Gastroesophageal sphincter (tissue), 4 donors: ENCODE measurements at regions not wholly inside any gene's neighbourhood (a gene's known extent, or its start where the extent isn't known, plus 50 kb on each side); places are given as distances from the start of the nearest gene placed in this dataset.
"Not testable (repeated sequence)": the region's sequence is repeated elsewhere in the genome, so short reads cannot be mapped to it uniquely, and the experiment has no call there.

Source experiments
- ATAC-seq: fragments of 150-250 bp; one replicate; pipeline ENCODE4 v1.9.1; 2016; ENCODE audit warnings: mild to moderate bottlenecking, moderate library complexity
- H3K27ac ChIP-seq, 4 donors: fragments of 200-600 bp; sonication (generic) in 3 of 4; 1 replicate in 3 of 4; 2 replicates in 1 of 4; pipeline ENCODE4 v1.5.1; 2016 to 2019
- H3K27me3 ChIP-seq: fragments of 200-600 bp; sonication (generic); one replicate; pipeline ENCODE4 v1.5.1; 2019
- H3K36me3 ChIP-seq, 2 donors: fragments of 200-600 bp; sonication (generic); one replicate each; pipeline ENCODE4 v1.5.1; 2019; ENCODE audit warnings: control low read depth in 1 of 2
- H3K4me1 ChIP-seq, 3 donors: fragments of 200-600 bp; sonication (generic); 1 replicate in 2 of 3; 2 replicates in 1 of 3; pipeline ENCODE4 v1.5.1; 2016 to 2019; ENCODE audit warnings: control low read depth in 2 of 3
- H3K4me3 ChIP-seq, 2 donors: fragments of 200-600 bp; sonication (generic); one replicate each; pipeline ENCODE4 v1.5.1; 2019; ENCODE audit warnings: mild to moderate bottlenecking in 1 of 2, moderate library complexity in 1 of 2
- H3K9me3 ChIP-seq, 3 donors: fragments of 200-600 bp; sonication (generic); one replicate each; pipeline ENCODE4 v1.5.1; 2017 to 2019; ENCODE audit warnings: control low read depth in 2 of 3
- EP300 ChIP-seq: sonication (generic); formaldehyde crosslinking; IDR thresholded peaks from one replicate; pipeline ENCODE4 v1.6.1; 2017; ENCODE audit warnings: antibody characterized with exemption, mild to moderate bottlenecking
- POLR2A ChIP-seq, 2 donors: fragments of 450-650 bp; IDR thresholded peaks; one replicate each; pipeline ENCODE4 v1.6.1; 2017; ENCODE audit warnings: antibody characterized with exemption in 2 of 2, mild to moderate bottlenecking in 2 of 2, moderate library complexity in 1 of 2
- POLR2AphosphoS5 ChIP-seq: sonication (generic); formaldehyde crosslinking; IDR thresholded peaks from one replicate; pipeline ENCODE4 v1.6.1; 2017; ENCODE audit warnings: antibody characterized with exemption
- WGBS, 2 donors: methylation state at CpG; one replicate each; pipeline ENCODE4 v1.1.5; 2018; ENCODE audit warnings: low coverage in 1 of 2; 5-methylcytosine and 5-hydroxymethylcytosine counted together
- TF ChIP-seq, protein P1 (sequence below), 4 experiments: fragments of 200-600 bp in 2 of 4; fragments of 450-650 bp in 2 of 4; sonication (generic) in 1 of 4; IDR thresholded peaks; one replicate each; pipeline ENCODE4 v1.5.1; 2017 to 2019; ENCODE audit warnings: antibody characterized with exemption in 4 of 4, mild to moderate bottlenecking in 2 of 4, moderate library complexity in 2 of 4

DNA sequence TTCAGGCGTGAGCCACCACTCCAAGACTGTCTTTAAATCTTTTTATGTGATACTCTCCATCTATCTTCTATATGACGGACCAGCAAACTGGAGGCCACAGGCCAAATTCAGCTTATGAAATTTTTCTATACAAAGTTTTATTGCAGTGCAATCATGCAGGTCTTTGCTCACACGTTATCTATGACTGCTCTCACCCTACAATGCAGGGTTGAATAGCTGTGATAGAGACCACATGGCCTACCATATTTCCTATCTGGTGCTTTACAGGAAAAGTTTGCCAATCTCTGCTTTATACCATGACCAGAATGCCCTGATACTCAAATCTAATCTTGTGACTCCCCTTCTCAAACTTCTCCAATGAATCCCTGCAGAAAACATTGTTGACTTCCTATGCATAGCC lies 89.5 kb upstream of the ACBD5 start:
- Histone ChIP-seq H3K4me3 (no peak overlapping the region), H3K27me3 (no peaks in the 10 kb centered on the region), H3K27ac (no peak overlapping the region), H3K4me1 (no peaks in the 10 kb centered on the region), H3K36me3 (no peaks in the 10 kb centered on the region), H3K9me3 (no peaks in the 10 kb centered on the region)
- TF ChIP-seq EP300 (no peak), POLR2AphosphoS5 (no peak), POLR2A (IDR thresholded peaks at IDR 0.05) (no peak)
- TF ChIP-seq, protein P1, sequence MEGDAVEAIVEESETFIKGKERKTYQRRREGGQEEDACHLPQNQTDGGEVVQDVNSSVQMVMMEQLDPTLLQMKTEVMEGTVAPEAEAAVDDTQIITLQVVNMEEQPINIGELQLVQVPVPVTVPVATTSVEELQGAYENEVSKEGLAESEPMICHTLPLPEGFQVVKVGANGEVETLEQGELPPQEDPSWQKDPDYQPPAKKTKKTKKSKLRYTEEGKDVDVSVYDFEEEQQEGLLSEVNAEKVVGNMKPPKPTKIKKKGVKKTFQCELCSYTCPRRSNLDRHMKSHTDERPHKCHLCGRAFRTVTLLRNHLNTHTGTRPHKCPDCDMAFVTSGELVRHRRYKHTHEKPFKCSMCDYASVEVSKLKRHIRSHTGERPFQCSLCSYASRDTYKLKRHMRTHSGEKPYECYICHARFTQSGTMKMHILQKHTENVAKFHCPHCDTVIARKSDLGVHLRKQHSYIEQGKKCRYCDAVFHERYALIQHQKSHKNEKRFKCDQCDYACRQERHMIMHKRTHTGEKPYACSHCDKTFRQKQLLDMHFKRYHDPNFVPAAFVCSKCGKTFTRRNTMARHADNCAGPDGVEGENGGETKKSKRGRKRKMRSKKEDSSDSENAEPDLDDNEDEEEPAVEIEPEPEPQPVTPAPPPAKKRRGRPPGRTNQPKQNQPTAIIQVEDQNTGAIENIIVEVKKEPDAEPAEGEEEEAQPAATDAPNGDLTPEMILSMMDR (IDR thresholded peaks at IDR 0.05) = no peak
- no peak for ATAC-seq
- 66 to 93% methylated on average over 3 of the region's 3 CpGs for WGBS, 2 donors

GRCh38 chr10:27328946-27329345 lies 88.3 kb upstream of the ACBD5 start:
- WGBS, 2 donors = 87 to 88% methylated on average over 1 of the region's 1 CpG
- Histone ChIP-seq H3K27ac (no peak overlapping the region), H3K4me3 (no peak overlapping the region), H3K4me1 (no peaks in the 10 kb centered on the region), H3K27me3 (no peaks in the 10 kb centered on the region), H3K9me3 (no peaks in the 10 kb centered on the region), H3K36me3 (no peaks in the 10 kb centered on the region)
- no peak for ATAC-seq
- TF ChIP-seq, protein P1 (IDR thresholded peaks at IDR 0.05) = no peak
- no peak for TF ChIP-seq POLR2AphosphoS5
- no peak for TF ChIP-seq POLR2A (IDR thresholded peaks at IDR 0.05)
- no peak for TF ChIP-seq EP300

- H3K36me3 ChIP-seq, H3K4me1 ChIP-seq, H3K27me3 ChIP-seq, ATAC-seq, H3K4me3 ChIP-seq, H3K9me3 ChIP-seq, H3K27ac ChIP-seq: not testable (repeated sequence)
- 75 to 93% methylated on average over 5 of the region's 5 CpGs for WGBS, 2 donors
Observed at GRCh38 chr10:27326748-27327147, 86.2 kb upstream of the ACBD5 start.

DNA sequence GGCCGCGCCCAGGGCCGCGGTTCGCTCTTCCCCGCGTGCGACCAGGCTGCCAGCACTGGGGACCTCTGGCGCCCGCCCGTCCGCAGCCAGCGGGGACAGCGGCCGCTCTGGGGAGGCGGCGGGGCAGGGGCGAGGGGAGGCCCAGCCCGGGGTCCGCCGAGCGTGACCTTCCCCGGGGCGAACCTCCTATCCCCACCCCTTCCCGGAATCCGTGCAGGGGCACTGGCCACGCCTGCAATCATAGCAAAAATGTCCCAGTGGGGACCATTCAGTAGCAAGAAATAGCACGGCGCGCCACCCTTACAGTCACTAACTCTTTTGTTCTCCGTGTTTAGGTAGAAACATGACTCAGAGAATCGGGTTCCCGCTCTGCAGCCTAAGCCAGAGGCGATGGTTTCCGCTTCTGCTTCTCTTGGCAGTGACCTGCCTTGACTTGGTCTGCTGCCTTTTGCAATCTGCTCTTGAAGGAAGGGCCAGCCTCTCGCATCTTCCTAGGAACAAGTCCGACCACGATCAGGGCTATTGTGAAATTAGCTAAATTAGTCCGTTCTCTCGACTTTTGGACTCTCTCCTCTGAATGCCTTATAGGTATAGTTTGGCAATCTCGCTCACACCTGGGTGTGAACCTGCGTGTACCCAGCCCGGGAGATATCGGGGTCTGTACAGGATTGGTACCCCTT lies 79.3 kb upstream of the ACBD5 start:
- Histone ChIP-seq H3K9me3 (no peaks in the 10 kb centered on the region), H3K4me1 (peaks cover 0 to 12% (median 0%) of the 10 kb centered on the region in 3 donors), H3K27me3 (peaks cover 14% of the 10 kb centered on the region), H3K27ac (peak overlapping the region in 3 of 4 donors; percentile 34 to 62 (median 55)), H3K36me3 (no peaks in the 10 kb centered on the region), H3K4me3 (peak overlapping the region in 1 of 2 donors; percentile 45)
- TF ChIP-seq POLR2AphosphoS5 (no peak), EP300 (no peak), POLR2A (IDR thresholded peaks at IDR 0.05) (no peak)
- TF ChIP-seq, protein P1 (IDR thresholded peaks at IDR 0.05) = no peak
- 43 to 53% methylated on average over 12 to 17 of the region's 44 CpGs for WGBS, 2 donors
- ATAC-seq = peak; percentile 84

- Histone ChIP-seq H3K27ac (peak overlapping the region in 2 of 4 donors; percentile 34 to 55), H3K4me1 (peaks cover 0 to 12% (median 0%) of the 10 kb centered on the region in 3 donors), H3K27me3 (peaks cover 14% of the 10 kb centered on the region)
- H3K9me3 ChIP-seq, H3K4me3 ChIP-seq, ATAC-seq, H3K36me3 ChIP-seq: not testable (repeated sequence)
- WGBS, 2 donors = 95% methylated on average over 5 of the region's 5 CpGs; no CpG with 5 or more reads in 1 of the 2 donors
Observed at GRCh38 chr10:27319139-27319538, 78.5 kb upstream of the ACBD5 start.

- H3K27ac ChIP-seq, H3K4me3 ChIP-seq, H3K36me3 ChIP-seq, H3K4me1 ChIP-seq, H3K9me3 ChIP-seq, ATAC-seq: not testable (repeated sequence)
- 65 to 78% methylated on average over 1 to 2 of the region's 2 CpGs for WGBS, 2 donors
- H3K27me3 ChIP-seq = peaks cover 12% of the 10 kb centered on the region
Observed at GRCh38 chr10:27315082-27315481, 74.5 kb upstream of the ACBD5 start.

- 32 to 68% methylated on average over 2 to 3 of the region's 3 CpGs for WGBS, 2 donors
Observed at GRCh38 chr10:27313586-27313985, 73.0 kb upstream of the ACBD5 start.

More at GRCh38 chr10:27313586-27313985, 73.0 kb upstream of the ACBD5 start:
- H3K27ac ChIP-seq, H3K4me1 ChIP-seq, H3K9me3 ChIP-seq, H3K27me3 ChIP-seq, H3K36me3 ChIP-seq, ATAC-seq, H3K4me3 ChIP-seq: not testable (repeated sequence)
